Tongue (tissue), 2 donors: ENCODE measurements at regions not wholly inside any gene's neighbourhood (a gene's known extent, or its start where the extent isn't known, plus 50 kb on each side); places are given as distances from the start of the nearest gene placed in this dataset. TPM values are rescaled to one million over a fixed set of nuclear protein-coding genes. Genes with fewer than 3 reads are reported as not detected.

Source experiments
- DNase-seq: peaks from one replicate; pipeline ENCODE4 v3.0.0-alpha.2; 2015
- small RNA-seq: library from RNA; depleted of rRNA; stranded (forward); fragments of <200 nt; gene quantifications from one replicate; pipeline ENCODE3, GENCODE V24; 2014; ENCODE audit warnings: low replicate concordance

DNA sequence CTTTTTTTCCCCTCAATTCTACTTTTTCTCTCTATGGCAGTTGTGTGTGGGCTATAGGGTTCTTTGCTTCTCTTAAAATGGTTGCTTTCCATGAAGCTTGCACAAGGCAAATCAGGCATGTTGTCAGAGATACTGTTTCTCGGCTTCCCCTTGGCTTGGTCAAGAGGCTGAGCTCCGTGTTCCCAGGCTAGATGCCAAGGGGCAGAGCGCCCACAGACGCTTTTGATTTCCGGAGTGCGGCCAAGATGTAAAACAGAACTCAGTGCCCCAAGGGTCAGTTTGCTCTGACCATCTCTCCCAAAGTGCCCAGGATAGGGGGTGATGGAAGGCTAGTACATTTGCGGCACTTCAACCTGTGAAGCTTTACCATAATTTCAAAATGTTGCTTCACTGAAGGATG, 64.2 kb upstream of the DIPK2B start:
- no peak for DNase-seq

DNA sequence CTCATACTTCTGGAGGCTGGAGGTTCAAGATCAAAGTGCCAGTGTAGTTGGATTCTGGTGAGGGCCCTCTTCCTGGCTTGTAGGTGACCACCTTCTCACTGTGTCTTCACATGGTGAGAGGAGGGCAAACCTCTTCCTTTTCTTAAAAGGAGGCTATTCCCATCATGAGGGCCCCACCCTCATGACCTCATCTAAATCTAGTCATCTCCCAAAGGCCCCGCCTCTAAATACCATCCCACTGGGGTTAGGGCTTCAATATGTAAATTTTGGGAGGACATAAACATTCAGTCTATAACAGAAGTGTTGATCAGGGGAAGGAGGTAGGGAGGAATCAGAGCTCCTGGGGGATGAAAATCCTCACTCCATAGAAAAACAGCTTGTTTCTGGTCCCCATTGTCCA, 60.8 kb upstream of the DIPK2B start:
- DNase-seq = no peak

DNA sequence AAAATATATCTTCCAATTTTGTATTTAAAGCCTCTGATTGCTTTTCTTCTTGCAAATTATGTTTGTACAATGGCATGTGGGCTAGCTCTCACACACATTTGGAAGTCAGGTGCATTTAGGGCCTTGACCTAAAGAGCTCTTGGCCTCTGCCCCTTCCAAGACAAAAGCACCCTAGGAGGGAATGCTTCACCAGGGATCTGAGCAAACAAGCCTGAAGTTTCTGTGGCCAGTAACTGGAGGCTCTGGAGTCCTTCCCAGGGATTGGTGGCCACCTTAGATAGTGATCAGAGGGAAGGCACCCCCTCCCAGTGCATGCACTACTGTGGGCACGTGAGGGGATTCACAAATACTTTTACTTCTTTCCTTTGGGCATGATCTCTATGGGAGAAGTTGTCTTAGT, 60.3 kb upstream of the DIPK2B start:
- no peak for DNase-seq

DNA sequence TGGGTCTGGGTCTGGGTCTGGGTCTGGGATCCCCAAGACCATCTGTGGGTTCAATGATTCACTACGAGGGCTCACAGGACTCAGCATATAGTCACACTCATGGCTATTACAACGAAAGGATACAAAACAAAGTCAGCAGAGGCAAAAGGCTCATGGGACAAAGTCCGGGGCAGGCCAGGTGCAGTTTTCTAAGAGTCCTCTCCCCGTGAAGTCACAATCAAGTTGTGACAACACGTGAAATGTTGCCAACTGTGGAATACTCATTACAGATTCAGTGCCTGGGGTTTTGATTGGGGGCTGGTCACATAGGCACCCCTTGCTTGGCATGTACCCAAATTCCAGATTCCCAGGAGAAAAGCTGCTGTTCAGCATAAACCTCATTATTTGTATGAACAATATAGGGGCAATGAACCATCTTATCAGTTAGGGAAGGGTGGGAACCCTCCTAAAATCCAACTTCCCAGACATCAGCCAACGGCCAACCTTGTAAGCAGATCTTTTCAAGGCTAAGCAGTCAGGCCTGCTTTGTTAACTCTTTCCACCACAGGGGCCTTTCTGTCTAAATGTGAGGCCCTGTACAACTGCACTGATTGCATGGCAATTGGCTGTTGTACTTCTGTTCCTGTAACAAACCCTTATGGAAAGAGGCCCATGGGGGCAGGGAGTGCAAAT, 58.2 kb upstream of the DIPK2B start:
- DNase-seq = no peak

Small RNAs in the stretch of these regions (small RNA-seq; reads per million reads assigned to genes)
- gene MIR221 = 287 reads per million, percentile 98 among the genes with 10 or more reads in this experiment
- 95.7 reads per million, percentile 97 among the genes with 10 or more reads in this experiment for gene MIR222
- not detected for gene RF00017
- not detected for gene RF00591
